ENCODE measurements at regions not wholly inside any gene's neighbourhood (a gene's known extent, or its start where the extent isn't known, plus 50 kb on each side); places are given as distances from the start of the nearest gene placed in this dataset.
"Not testable (repeated sequence)": the region's sequence is repeated elsewhere in the genome, so short reads cannot be mapped to it uniquely, and the experiment has no call there.

GRCh38 chr21:6579801-6580200 lies 3941.6 kb upstream of the TPTE start:
- DNase-seq (ENCODE audit: low read depth), result not testable (repeated sequence)

More at GRCh38 chr21:6579801-6580200, 3941.6 kb upstream of the TPTE start:
- H3K4me3 ChIP-seq (ENCODE audit: control insufficient read depth, low read depth, low read length), result not testable (repeated sequence)

Data from fibroblast of mammary gland (primary cell).